ENCODE measurements at regions not wholly inside any gene's neighbourhood (a gene's known extent, or its start where the extent isn't known, plus 50 kb on each side); places are given as distances from the start of the nearest gene placed in this dataset.
A peak's percentile ranks its signal among the peaks of the same experiment; 100 is the strongest.

GRCh38 chr2:35530615-35531135 lies 824.9 kb upstream of the CRIM1 start:
- TF ChIP-seq, protein P1, sequence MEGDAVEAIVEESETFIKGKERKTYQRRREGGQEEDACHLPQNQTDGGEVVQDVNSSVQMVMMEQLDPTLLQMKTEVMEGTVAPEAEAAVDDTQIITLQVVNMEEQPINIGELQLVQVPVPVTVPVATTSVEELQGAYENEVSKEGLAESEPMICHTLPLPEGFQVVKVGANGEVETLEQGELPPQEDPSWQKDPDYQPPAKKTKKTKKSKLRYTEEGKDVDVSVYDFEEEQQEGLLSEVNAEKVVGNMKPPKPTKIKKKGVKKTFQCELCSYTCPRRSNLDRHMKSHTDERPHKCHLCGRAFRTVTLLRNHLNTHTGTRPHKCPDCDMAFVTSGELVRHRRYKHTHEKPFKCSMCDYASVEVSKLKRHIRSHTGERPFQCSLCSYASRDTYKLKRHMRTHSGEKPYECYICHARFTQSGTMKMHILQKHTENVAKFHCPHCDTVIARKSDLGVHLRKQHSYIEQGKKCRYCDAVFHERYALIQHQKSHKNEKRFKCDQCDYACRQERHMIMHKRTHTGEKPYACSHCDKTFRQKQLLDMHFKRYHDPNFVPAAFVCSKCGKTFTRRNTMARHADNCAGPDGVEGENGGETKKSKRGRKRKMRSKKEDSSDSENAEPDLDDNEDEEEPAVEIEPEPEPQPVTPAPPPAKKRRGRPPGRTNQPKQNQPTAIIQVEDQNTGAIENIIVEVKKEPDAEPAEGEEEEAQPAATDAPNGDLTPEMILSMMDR (IDR thresholded peaks at IDR 0.05; ENCODE audit: insufficient read depth, low read depth, low read length, missing control alignments): no peak
- no peak overlapping the region for H3K4me3 ChIP-seq (ENCODE audit: low read length)
- DNase-seq (ENCODE audit: low read depth): peak; percentile 15

DNA sequence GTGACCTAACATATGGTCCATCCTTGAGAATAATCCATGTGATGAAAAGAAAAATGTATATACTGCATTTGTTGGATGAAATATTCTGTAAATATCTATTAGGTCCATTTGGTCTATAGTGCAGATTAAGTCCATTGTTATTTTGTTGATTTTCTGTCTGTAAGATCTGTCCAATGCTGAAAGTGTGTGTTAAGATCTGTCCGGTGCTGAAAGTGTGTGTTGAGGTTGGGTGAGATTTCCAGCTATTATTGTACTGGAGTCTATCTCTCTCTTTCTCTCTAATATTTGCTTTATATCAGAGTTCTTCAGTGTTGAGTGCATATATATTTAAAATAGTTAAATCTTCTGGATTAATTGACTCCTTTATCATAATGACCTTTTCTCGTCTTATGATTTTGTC lies 828.8 kb upstream of the CRIM1 start:
- H3K4me3 ChIP-seq (ENCODE audit: low read length): no peak overlapping the region
- TF ChIP-seq, protein P1 (IDR thresholded peaks at IDR 0.05; ENCODE audit: insufficient read depth, low read depth, low read length, missing control alignments): no peak
- no peak for DNase-seq (ENCODE audit: low read depth)

DNA sequence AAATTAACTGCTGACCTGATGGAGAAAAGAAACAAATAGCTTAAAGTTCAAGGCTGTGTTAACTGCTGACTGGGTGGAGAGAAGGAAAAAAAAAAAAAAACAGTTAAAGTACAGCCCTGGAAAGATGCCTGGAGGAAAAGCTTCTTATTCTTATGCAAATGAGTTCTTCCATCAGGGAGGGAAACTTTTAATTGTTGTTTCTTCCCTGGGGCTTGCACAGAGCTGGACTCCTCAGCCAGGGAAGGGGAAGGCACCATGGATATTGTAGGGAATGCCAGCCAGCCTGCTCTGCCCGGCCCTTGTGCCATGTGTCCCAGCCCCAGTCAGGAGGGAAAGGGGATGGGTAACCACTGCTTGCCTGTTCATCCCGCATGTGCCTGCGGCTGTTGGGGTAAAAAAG lies 833.1 kb upstream of the CRIM1 start:
- TF ChIP-seq, protein P1 (IDR thresholded peaks at IDR 0.05; ENCODE audit: insufficient read depth, low read depth, low read length, missing control alignments): no peak
- no peak for DNase-seq (ENCODE audit: low read depth)
- H3K4me3 ChIP-seq (ENCODE audit: low read length): no peak overlapping the region

GRCh38 chr2:35510636-35511035 lies 844.9 kb upstream of the CRIM1 start:
- no peak for DNase-seq (ENCODE audit: low read depth)
- no peak overlapping the region for H3K4me3 ChIP-seq (ENCODE audit: low read length)
- TF ChIP-seq, protein P1 (IDR thresholded peaks at IDR 0.05; ENCODE audit: insufficient read depth, low read depth, low read length, missing control alignments): no peak

- no peak for DNase-seq (ENCODE audit: low read depth)
- no peak overlapping the region for H3K4me3 ChIP-seq (ENCODE audit: low read length)
- TF ChIP-seq, protein P1 (IDR thresholded peaks at IDR 0.05; ENCODE audit: insufficient read depth, low read depth, low read length, missing control alignments): no peak
Measured at GRCh38 chr2:35508601-35509000, 847.0 kb upstream of the CRIM1 start.

GRCh38 chr2:35504419-35504818 lies 851.2 kb upstream of the CRIM1 start:
- DNase-seq (ENCODE audit: low read depth): no peak
- TF ChIP-seq, protein P1 (IDR thresholded peaks at IDR 0.05; ENCODE audit: insufficient read depth, low read depth, low read length, missing control alignments): no peak
- no peak overlapping the region for H3K4me3 ChIP-seq (ENCODE audit: low read length)

- DNase-seq (ENCODE audit: low read depth): no peak
- TF ChIP-seq, protein P1 (IDR thresholded peaks at IDR 0.05; ENCODE audit: insufficient read depth, low read depth, low read length, missing control alignments): no peak
- H3K4me3 ChIP-seq (ENCODE audit: low read length): no peak overlapping the region
Measured at GRCh38 chr2:35503738-35504199, 851.8 kb upstream of the CRIM1 start.
